GM19463 (cell line): ENCODE measurements at regions not wholly inside any gene's neighbourhood (a gene's known extent, or its start where the extent isn't known, plus 50 kb on each side); places are given as distances from the start of the nearest gene placed in this dataset.
"Not testable (repeated sequence)": the region's sequence is repeated elsewhere in the genome, so short reads cannot be mapped to it uniquely, and the experiment has no call there.

Experiments
- ATAC-seq: cut with Tn5 transposase; IDR thresholded peaks from one replicate; pipeline ENCODE4 v1.9.1; 2021; ENCODE audit warnings: mild to moderate bottlenecking, moderate library complexity; ENCODE audit not compliant: unreplicated experiment

- no peak for ATAC-seq
Measured at GRCh38 chr21:41612674-41613532, 104.9 kb upstream of the TMPRSS2 start.

GRCh38 chr21:41611966-41612606 lies 104.1 kb upstream of the TMPRSS2 start:
- ATAC-seq: no peak

GRCh38 chr21:41611441-41611840 lies 103.5 kb upstream of the TMPRSS2 start:
- ATAC-seq: no peak

GRCh38 chr21:41610840-41611115 lies 102.8 kb upstream of the TMPRSS2 start:
- ATAC-seq: not testable (repeated sequence)

- ATAC-seq: no peak
Measured at GRCh38 chr21:41610042-41610839, 102.3 kb upstream of the TMPRSS2 start.

GRCh38 chr21:41606706-41607105 lies 98.7 kb upstream of the TMPRSS2 start:
- ATAC-seq: no peak

GRCh38 chr21:41605934-41606285 lies 98.0 kb upstream of the TMPRSS2 start:
- ATAC-seq: no peak

- ATAC-seq: no peak
Measured at GRCh38 chr21:41605178-41605933, 97.4 kb upstream of the TMPRSS2 start.

- ATAC-seq: no peak
Measured at GRCh38 chr21:41604583-41605041, 96.7 kb upstream of the TMPRSS2 start.

GRCh38 chr21:41603476-41603875 lies 95.5 kb upstream of the TMPRSS2 start:
- ATAC-seq: no peak

- ATAC-seq: no peak
Measured at GRCh38 chr21:41602531-41602930, 94.6 kb upstream of the TMPRSS2 start.

- ATAC-seq: no peak
Measured at GRCh38 chr21:41601573-41602368, 93.8 kb upstream of the TMPRSS2 start.

- ATAC-seq: no peak
Measured at GRCh38 chr21:41600961-41601572, 93.1 kb upstream of the TMPRSS2 start.

GRCh38 chr21:41600556-41600955 lies 92.6 kb upstream of the TMPRSS2 start:
- ATAC-seq: no peak

GRCh38 chr21:41600116-41600515 lies 92.2 kb upstream of the TMPRSS2 start:
- ATAC-seq: no peak

GRCh38 chr21:41598561-41599431 lies 90.8 kb upstream of the TMPRSS2 start:
- ATAC-seq: no peak

- ATAC-seq: no peak
Measured at GRCh38 chr21:41597811-41598231, 89.9 kb upstream of the TMPRSS2 start.

- ATAC-seq: no peak
Measured at GRCh38 chr21:41597227-41597626, 89.3 kb upstream of the TMPRSS2 start.
